NCI-H1092 treated with DMSO at 0.1 percent for 48 hours (cell line): ENCODE measurements at regions not wholly inside any gene's neighbourhood (a gene's known extent, or its start where the extent isn't known, plus 50 kb on each side); places are given as distances from the start of the nearest gene placed in this dataset.
A peak's percentile ranks its signal among the peaks of the same experiment; 100 is the strongest.

Experiments
- DNase-seq: peaks from one replicate; lab custom pipeline; 2025; lab: John Stamatoyannopoulos, UW

GRCh38 chr11:56932572-56933220, 56.0 kb upstream of the OR5AK2 start:
- no peak for DNase-seq

GRCh38 chr11:56923116-56923515, 65.6 kb upstream of the OR5AK2 start:
- no peak for DNase-seq

GRCh38 chr11:56922421-56922820, 66.3 kb upstream of the OR5AK2 start:
- DNase-seq = no peak

GRCh38 chr11:56917708-56918400, 70.9 kb upstream of the OR5AK2 start:
- no peak for DNase-seq

- DNase-seq = no peak
Observed at GRCh38 chr11:56916587-56916986, 72.1 kb upstream of the OR5AK2 start.

GRCh38 chr11:56916162-56916561, 72.6 kb upstream of the OR5AK2 start:
- DNase-seq = no peak

GRCh38 chr11:56911312-56911711, 77.4 kb upstream of the OR5AK2 start:
- no peak for DNase-seq

GRCh38 chr11:56910785-56911184, 77.9 kb upstream of the OR5AK2 start:
- DNase-seq = no peak

GRCh38 chr11:56910046-56910773, 78.5 kb upstream of the OR5AK2 start:
- DNase-seq = no peak

GRCh38 chr11:56909563-56909962, 79.2 kb upstream of the OR5AK2 start:
- DNase-seq = no peak

- DNase-seq = no peak
Observed at GRCh38 chr11:56909080-56909479, 79.6 kb upstream of the OR5AK2 start.

GRCh38 chr11:56906683-56907148, 82.0 kb upstream of the OR5AK2 start:
- DNase-seq = no peak

GRCh38 chr11:56905936-56906335, 82.8 kb upstream of the OR5AK2 start:
- no peak for DNase-seq

- no peak for DNase-seq
Observed at GRCh38 chr11:56905442-56905841, 83.3 kb upstream of the OR5AK2 start.

- no peak for DNase-seq
Observed at GRCh38 chr11:56898856-56899255, 89.9 kb upstream of the OR5AK2 start.

- no peak for DNase-seq
Observed at GRCh38 chr11:56890584-56891305, 98.0 kb upstream of the OR5AK2 start.

- DNase-seq = no peak
Observed at GRCh38 chr11:56889986-56890385, 98.7 kb upstream of the OR5AK2 start.

- DNase-seq = no peak
Observed at GRCh38 chr11:56887940-56888339, 100.8 kb upstream of the OR5AK2 start.

GRCh38 chr11:56886455-56886854, 102.3 kb upstream of the OR5AK2 start:
- no peak for DNase-seq

GRCh38 chr11:56885854-56886253, 102.9 kb upstream of the OR5AK2 start:
- no peak for DNase-seq

GRCh38 chr11:56885177-56885576, 103.5 kb upstream of the OR5AK2 start:
- DNase-seq = peak; percentile 61

GRCh38 chr11:56883371-56883987, 105.2 kb upstream of the OR5AK2 start:
- no peak for DNase-seq
